Right lobe of liver (tissue), 4 donors: ENCODE measurements at regions not wholly inside any gene's neighbourhood (a gene's known extent, or its start where the extent isn't known, plus 50 kb on each side); places are given as distances from the start of the nearest gene placed in this dataset.

Experiments used
- POLR2A ChIP-seq: fragments of 450-650 bp; IDR thresholded peaks from one replicate; pipeline ENCODE4 v1.6.1; 2017; ENCODE audit warnings: antibody characterized with exemption, mild to moderate bottlenecking
- TF ChIP-seq, protein P1 (sequence below), 4 donors: fragments of 200-600 bp in 3 of 4; fragments of 450-650 bp in 1 of 4; IDR thresholded peaks; one replicate each; pipeline versions ENCODE4 v1.5.1 to v1.8.0; 2016 to 2022; ENCODE audit warnings: antibody characterized with exemption in 4 of 4, mild to moderate bottlenecking in 2 of 4
- donor health status: DM: no; HTN: no; CAD: no.
- donor health status: DM: no; HTN: no; CAD: no.
- donor health status: DM: no; HTN: yes; CAD: no.

- TF ChIP-seq, protein P1, sequence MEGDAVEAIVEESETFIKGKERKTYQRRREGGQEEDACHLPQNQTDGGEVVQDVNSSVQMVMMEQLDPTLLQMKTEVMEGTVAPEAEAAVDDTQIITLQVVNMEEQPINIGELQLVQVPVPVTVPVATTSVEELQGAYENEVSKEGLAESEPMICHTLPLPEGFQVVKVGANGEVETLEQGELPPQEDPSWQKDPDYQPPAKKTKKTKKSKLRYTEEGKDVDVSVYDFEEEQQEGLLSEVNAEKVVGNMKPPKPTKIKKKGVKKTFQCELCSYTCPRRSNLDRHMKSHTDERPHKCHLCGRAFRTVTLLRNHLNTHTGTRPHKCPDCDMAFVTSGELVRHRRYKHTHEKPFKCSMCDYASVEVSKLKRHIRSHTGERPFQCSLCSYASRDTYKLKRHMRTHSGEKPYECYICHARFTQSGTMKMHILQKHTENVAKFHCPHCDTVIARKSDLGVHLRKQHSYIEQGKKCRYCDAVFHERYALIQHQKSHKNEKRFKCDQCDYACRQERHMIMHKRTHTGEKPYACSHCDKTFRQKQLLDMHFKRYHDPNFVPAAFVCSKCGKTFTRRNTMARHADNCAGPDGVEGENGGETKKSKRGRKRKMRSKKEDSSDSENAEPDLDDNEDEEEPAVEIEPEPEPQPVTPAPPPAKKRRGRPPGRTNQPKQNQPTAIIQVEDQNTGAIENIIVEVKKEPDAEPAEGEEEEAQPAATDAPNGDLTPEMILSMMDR (IDR thresholded peaks at IDR 0.05), result no peak
- TF ChIP-seq POLR2A, result no peak
Measured at GRCh38 chr5:52660621-52661020, 127.1 kb upstream of the ITGA1 start.
